ENCODE measurements at regions not wholly inside any gene's neighbourhood (a gene's known extent, or its start where the extent isn't known, plus 50 kb on each side); places are given as distances from the start of the nearest gene placed in this dataset.
"Not testable (repeated sequence)": the region's sequence is repeated elsewhere in the genome, so short reads cannot be mapped to it uniquely, and the experiment has no call there.

DNA sequence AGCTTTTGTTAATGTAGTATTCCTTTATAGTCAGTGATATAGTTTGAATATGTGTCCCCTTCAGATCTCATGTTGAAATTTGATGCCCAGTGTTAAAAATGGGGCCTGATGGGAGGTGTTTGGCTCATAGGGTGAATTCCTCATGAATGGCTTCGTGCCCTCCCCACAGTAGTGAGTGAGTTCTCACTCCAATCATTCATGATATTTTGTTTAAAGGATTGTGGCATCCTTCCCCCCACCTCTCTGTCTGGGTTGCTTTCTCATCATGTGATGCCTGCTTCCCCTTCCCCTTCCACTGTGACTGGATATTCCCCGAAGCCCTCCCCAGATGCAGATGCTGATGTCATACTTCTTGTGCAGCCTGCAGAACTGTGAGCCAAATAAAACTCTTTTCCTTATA, 649.8 kb upstream of the NR2F2 start:
- no peak for DNase-seq

DNA sequence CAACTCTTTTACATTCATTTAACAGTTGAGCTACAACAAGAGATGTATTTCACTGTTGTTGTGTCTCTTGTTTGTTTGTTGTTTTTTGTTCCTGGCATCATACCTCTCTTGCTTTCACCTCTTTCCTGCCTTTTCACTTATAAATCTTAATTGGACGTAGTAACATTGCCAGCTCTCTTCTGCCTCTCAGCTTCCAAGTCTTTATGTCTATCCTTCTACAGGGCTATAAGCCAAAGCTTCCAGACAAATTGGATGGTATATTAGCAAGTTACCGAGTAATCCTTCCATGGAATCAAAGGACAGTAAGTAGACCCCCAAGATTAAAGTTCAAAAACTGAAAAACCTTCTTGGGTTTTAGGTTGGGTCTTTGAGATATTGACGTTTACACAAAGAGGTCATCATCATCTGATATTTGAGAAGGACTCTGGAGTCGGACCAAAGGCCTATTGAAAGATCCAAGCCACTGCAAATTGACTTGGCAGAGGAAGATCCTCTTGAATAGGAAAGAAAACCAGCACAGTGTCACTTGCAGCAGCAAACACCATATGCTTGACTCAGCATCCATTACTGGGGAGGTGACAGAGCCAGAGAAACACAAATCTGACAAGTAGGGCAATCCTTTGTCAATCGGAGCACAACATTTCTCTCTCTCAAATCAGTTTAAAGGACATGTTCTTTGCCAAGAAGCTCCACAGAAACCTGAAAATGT, 648.5 kb upstream of the NR2F2 start:
- DNase-seq = no peak

DNA sequence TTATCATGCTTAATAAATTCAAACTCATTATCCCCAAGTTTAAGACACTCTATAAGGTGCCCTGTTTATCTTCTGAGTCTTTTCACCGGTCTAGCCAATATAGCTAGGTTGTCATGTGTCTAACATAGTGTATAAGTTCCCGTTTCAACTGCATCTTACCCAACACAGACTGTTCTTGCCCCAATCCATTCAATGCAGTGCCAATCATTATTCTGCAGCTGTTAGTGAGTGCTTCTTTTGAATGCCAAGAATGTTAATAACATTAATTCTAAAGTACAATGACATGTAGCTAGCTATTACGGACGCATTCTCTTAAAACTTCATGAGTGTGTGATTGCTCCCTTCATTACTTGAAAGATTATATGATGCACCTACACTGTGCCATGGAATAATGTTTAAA, 646.4 kb upstream of the NR2F2 start:
- DNase-seq = no peak

DNA sequence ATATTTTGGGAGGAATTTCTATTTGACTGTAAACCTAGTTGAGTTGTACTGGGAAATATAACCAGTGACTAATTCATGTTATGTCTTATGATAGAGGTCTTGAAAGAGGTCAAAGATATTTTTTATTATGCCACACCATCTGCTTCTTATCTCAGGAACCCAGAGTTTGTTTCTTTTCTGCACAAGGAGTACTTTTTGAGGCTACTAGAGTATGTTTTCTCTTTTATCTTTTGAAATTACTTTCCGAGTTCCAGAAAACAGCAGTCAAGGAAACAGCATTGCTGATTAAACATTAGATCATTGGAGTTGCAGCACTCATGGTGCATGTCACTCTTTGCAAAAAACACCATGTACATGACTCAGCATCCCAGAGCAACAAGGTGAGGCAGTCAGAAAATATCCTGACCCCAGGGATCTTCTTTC, 645.8 kb upstream of the NR2F2 start:
- DNase-seq = no peak

DNA sequence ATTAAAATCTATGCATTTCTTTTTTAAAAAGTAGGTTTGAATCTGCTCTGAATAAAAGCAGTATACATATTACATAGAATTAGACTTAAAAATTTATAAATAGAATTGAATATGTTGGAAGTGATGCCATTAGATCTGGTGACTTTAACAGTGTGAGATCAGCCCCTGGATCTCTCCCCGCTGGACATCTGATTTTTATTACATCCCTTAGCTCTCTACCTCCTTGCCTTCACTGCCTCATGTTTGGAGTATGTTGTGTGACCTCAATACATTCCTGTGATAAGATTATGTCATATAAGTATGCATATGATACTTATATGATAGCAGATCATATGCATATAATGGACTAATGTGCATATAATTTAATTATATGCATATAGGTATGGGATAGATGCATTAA, 643.4 kb upstream of the NR2F2 start:
- DNase-seq = no peak

DNA sequence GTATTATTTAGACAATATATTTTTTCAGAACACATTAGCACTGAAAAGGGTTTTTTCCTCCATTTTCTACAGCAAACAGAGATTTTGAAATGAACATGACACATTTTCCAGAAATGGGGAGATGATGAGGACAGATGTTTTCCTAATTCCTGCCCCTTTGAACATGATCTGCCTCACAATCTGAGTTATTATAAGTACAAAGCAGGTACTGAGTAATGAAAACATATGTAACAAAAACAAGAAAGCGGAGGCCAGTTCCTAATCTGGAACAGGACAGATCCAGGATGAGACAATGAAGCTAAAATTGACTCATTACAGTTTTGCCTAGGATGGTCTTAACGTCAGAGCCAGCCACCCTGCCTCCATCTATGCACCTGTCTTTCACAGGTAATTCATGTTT, 642.8 kb upstream of the NR2F2 start:
- no peak for DNase-seq

DNA sequence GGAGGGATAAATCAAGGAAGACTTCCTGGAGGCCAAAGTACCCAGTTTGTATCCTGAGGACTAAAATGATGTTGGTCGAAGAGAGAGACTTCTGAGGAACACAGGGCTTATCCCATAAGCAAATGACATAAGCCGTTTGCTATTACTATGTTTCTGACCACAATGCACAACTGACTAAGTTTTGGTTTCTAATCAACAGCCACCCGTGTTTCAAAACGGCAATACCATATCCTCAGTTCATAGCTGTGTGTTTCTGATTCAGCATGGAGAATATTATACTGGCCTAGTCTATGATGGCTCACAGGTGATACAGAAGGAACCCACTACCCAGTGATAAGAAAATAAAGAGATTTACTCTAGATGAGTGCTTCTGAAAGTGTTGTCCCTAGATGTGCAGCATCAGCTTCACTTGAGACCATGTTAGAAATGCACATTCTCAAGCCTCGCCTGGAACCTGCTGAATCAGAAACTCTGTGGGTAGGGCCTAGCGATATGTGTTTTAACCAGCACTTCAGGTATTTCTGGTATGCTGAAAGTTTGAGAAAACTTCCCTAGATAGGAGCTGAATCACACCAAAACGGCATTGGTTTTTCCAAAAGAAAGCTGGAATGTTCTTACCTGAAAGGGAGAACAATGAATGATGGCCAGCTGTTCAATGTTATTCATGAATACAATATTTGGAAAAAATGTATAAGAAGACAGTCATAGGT, 639.7 kb upstream of the NR2F2 start:
- no peak for DNase-seq

DNA sequence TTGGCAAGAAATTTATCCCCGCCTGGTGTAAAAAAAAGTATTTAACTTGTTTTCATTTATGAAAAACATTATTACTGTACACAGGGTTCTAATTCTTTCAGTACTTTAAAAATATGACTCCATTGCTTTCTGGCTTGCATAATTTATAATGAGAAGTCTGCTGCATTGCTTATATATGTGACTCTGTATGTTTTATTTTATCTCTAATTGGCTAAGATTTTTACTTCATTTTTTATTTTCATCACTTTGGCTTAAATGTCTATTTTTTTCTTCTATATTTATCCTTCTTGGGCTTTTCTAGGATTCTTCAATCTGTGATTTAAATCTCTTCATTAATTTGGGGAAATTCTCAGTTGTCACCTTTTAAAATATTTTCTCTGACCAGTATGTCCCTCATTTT, 636.6 kb upstream of the NR2F2 start:
- DNase-seq = no peak

DNA sequence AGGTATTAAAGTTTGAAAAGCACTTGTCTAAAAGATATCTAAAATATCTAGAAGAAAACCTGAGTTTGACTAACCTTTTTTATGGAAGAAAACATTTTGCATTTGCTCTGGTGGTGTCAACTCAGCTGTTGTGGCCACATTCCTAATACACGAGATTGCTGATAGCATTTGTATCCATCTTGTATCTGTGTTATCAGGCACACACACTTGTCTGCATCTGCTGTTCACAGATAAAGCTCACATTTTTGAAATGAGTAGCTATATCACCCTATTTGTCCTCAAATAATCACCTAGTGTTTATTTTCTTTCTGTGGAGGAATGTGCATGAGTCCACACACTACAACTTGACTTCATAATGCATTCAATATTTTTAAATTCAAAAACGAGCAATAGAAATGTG, 632.3 kb upstream of the NR2F2 start:
- no peak for DNase-seq

DNA sequence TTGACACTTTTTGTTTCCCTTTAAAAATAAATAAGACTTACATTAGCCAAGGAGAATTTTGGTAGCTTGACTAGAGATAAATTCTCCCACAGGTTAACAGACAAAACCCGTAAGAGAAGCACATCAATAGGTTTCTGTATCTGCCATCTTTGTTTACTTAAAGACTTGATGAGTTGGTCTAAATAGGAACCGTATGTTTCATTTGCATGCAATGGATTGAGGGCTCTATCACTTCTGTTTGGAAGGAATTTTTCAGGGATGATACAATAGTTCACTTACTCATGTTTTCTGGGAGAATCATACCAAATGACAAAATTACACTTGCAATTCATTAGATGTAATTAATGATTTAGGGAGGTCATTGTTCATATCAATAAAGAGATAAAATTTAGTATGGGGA, 631.5 kb upstream of the NR2F2 start:
- no peak for DNase-seq

DNA sequence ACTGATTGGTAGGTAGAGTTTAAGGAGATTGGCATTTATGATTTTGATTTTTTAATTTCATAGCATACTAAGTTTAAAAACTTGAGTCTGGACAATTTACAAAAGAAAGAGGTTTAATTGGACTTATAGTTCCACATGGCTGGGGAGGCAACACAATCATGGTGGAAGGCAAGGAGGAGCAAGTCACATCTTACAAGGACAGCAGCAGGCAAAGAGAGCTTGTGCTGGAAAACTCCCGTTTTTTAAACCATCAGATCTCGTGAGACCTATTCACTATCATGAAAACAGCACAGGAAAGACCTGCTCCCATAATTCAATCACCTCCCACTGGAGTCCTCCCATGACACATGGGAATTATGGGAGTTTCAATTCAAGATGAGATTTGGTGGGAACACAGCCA, 630.9 kb upstream of the NR2F2 start:
- DNase-seq = no peak

DNA sequence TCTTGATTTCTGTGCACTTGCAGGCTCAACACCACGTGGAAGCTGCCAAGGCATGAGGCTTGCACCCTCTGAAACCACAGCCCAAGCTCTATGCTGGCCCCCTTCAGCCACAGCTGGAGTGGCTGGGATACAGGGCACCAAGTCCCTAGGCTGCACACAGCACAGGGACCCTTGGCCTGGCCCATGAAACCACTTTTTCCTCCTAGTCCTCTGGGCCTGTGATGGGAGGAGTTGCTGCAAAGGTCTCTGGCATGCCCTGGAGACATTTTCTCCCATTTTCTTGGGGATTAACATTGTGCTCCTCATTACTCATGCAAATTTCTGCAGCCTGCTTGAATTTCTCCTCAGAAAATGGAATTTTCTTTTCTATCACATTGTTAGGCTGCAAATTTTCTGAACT, 629.8 kb upstream of the NR2F2 start:
- not testable (repeated sequence) for DNase-seq

DNA sequence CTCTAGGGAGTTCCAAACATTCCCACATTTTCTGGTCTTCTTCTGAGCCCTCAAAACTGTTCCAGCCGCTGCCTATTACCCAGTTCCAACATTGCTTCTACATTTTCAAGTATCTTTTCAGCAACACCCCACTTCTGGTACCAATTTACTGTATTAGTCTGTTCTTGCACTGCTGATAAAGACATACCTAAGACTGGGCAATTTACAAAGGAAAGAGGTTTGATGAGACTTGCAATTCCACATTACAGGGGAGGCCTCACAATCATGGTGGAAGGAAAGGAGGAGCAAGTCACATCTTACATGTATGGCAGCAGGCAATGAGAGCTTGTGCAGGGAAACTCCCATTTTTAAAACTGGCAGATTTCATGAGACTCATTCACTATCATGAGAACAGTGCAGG, 629.1 kb upstream of the NR2F2 start:
- DNase-seq = no peak

DNA sequence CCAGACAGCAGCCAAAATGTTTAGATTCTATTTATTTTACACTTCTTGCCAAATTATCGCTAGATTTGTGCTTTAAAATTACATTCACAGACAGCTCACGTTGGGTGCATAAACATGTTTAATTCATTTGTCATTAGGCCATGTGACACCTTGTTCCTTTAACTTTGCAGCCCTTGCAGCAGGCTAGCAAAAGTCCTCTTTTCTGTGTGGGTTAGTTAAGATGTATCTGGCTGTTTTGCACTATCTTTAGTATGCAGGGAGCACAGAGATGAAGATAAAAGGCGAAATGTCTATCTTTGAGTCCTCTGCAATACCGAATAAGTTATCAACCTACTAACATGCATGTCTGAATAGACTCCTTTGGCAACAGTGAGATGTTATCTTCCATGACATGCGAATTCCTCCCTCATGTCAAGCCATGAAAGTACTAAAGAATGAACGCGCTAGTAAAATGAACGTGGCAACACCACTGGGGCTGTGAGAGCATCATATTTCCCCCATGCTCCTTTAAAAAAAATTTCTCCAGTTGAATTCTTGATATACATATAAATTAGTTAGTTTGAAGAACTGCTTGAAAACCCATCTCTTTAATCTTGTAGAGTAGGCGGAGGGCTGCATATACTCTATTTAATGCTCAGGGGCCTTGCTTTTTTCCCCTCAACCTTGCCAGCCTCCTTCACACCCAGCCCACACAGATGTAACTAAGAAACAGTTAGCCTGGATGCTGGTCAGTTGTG, 620.4 kb upstream of the NR2F2 start:
- no peak for DNase-seq

DNA sequence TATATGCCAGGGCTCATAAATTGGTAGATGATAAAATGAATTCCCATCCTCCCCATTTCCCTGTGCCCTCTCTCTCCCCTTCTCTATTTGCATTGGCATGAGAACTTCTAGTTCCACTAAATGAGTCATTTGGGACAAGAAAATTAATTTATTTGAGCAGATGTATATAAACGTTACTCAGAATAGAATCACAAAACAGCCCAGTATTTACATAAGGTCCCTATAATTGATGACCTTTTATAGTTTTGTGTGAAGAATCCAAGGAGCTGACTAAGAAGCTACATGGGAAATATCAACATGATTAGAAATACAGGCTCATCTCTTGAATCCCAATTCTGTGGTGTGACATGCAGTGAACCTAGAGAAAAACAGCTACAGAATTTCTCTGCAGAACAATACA, 617.7 kb upstream of the NR2F2 start:
- no peak for DNase-seq

DNA sequence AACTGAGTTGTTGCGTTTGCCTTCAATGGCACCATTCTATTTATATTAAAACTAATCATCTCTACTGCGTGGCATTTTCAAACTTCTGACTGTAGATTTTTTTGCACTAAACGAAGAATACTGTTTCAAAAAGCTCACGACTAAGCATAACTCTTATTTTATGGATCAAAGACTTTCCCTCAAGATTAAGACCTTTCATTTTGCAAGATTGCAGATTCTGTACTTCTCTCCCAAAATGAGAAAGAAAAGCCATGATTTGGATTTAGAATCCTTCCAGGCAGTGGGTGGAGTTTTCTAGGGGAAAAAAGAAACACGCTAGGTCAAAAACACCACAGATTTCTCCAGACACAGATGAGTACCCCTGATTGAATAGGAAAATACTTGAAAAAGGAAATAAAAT, 617.2 kb upstream of the NR2F2 start:
- no peak for DNase-seq

DNA sequence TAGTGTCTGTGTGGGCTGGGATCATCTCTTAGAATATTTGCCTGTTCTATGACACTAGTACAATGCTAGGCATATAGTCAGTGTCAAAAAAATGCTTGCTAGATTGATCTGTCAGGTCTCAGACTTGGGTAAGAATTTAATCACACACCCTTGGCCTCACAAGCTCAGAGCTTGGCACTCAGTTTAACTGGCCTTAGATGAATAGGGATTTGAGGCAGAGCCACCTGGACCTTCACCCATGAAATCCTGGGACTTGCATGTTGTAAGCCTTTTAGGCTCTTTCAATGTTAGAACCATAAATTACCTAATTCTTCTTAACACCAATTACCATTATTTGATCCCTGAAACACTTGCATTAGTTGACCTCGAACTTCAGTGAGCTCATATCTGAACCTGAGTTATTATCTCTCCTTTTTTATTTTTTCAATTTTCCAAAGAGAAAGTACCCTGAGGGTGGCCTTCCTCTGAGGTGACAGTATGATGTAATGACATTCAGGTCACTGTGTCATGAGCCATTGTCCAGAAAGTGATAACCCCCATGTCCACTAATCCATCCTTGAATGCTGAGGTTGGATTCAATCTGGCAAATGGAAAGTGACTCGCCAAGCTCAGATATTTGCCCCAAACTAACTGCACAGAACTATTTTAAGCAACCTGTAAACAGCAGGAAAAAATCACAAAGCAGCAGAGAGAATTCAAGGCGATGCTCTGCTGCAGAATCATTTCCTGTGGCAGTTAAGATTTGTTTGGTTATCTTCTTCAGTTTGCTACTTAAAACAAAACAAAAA, 615.2 kb upstream of the NR2F2 start:
- no peak for DNase-seq

DNA sequence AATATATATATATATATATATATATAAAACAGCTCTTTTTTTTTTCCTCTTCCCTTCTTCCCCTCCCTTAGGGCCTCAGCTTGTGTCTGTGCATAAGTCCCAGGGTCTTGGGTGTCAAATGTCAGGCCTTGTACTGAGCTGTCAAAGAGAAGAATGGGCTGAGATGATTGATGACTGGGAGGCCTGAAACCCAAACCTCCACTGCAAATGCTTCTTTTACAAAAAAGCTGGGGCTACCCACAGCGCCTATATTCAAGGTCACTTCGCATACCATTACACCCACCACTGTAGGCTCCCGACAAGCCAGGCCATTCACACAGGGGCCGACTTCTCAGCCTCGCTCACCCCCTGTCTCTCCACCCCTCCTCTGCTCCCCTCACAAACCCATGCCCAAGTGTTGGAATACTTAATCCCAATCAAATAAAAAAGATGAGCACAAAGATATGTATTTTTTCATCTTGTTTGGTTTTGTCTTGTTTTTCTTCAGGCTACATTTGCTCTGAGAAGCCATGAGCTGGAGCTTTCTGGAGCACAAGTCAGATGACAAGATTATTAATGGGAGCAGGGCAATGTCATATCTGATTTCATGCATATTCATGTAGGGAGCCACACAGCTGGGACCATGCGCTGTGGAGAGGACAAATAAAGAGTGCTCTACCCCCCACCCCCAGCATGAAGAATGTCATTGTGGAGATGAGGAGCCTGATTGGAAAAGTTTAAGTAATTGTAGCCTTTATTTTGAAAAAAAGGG, 614.4 kb upstream of the NR2F2 start:
- DNase-seq = no peak

DNA sequence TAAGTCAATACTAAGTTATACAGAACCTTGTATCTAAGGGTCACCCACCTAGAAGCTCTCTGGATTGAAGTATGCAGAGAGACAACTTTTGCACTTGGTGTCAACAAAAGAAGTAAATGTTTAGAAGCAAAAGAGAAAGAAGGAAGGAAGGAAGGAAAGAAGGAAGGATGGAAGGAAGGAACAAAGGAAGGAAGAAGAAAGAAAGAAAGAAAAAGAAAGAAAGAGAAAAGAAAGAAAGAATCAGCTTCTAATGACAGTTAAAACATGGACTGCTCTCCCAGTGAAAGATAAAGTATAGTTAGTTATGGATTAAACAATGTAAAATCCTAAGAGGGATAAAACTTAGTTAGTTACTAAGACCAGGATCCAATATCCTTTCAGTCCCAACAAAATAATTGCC, 613.8 kb upstream of the NR2F2 start:
- no peak for DNase-seq

DNA sequence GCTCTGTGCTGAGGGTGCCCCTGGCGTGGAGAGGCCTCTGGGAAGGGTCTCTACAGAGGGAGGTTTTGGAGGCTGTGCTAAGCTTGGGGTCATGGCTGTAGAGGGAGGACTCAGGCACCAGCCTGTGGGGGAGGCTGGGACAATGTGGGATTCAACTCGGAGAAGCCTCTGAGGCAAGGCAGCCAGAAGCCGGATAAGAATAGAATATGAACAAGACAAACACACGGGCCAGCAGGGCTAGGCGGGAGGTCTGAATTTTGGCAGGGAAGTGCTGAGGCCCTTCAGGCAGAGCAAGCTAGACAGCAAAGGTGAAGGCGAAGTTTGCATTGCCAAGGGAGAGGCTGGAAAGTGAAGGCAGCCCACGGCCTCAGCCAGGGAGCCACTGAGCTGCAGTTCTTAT, 612.1 kb upstream of the NR2F2 start:
- DNase-seq = no peak

DNA sequence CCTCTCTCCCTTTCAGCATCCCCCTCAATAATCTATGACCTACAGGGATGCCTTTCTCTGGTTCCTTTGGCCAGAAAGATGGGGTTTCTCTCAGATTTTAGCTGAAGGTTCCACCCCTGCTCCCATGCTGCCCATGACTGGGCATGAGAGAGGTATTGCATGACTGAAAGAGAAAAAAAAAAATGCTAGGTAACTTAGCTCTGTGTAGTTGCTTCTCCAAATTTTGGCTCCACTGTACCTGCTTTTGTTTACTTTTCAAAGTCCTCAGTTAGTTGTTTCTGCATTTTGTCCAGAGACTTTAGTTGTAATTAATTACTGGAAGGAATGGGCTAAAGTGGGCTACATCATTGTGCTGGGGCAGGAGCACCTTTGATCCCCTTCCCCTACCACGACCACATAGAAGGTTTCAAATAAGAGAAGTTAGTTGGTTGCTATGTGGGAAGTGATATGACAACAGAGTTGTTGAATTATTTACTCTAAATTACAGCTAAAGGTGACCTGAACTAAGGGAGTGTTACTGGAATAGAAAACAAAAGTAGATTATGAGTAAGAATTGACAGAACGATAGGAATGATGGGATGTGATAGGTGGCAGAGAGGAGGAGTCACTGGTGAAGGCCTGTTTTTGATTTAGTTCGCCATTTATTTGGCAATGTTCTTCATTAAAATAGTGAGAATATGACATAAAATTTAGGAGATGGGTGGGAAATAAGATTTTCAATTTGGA, 605.4 kb upstream of the NR2F2 start:
- no peak for DNase-seq

Data from hypothalamus (tissue), 51 donors.